H9 (cell line): ENCODE measurements at regions not wholly inside any gene's neighbourhood (a gene's known extent, or its start where the extent isn't known, plus 50 kb on each side); places are given as distances from the start of the nearest gene placed in this dataset. TPM values are rescaled to one million over a fixed set of nuclear protein-coding genes. Genes with fewer than 3 reads are reported as not detected.

Experiments
- DNase-seq: peaks from one replicate; pipeline ENCODE4 v3.0.0-alpha.2; 2017
- H2AFZ ChIP-seq: one replicate; pipeline ENCODE4 v1.6.1; 2013; ENCODE audit warnings: mild to moderate bottlenecking, low read length, control low read depth, moderate library complexity
- H2AK5ac ChIP-seq: 2 replicates; pipeline ENCODE4 v1.6.1; 2013; ENCODE audit warnings: low read length, control low read depth, mixed read lengths; ENCODE audit not compliant: insufficient read length
- H2BK120ac ChIP-seq: one replicate; pipeline ENCODE4 v1.6.1; 2013; ENCODE audit warnings: low read depth, mild to moderate bottlenecking, low read length, control low read depth, inconsistent platforms; ENCODE audit not compliant: poor library complexity, severe bottlenecking
- H2BK12ac ChIP-seq: 2 replicates; pipeline ENCODE4 v1.6.1; 2013; ENCODE audit warnings: low read length, control low read depth, mixed read lengths, low read depth; ENCODE audit not compliant: insufficient read length
- H2BK15ac ChIP-seq: 2 replicates; pipeline ENCODE4 v1.6.1; 2013; ENCODE audit warnings: low read depth, low read length, control low read depth
- H2BK20ac ChIP-seq: one replicate; pipeline ENCODE4 v1.6.1; 2013; ENCODE audit warnings: low read depth, mild to moderate bottlenecking, low read length, control low read depth, inconsistent platforms; ENCODE audit not compliant: poor library complexity, severe bottlenecking
- H2BK5ac ChIP-seq: 2 replicates; pipeline ENCODE4 v1.6.1; 2013; ENCODE audit warnings: low read length, control low read depth, mixed read lengths; ENCODE audit not compliant: insufficient read length
- H3K14ac ChIP-seq: 2 replicates; pipeline ENCODE4 v1.6.1; 2013; ENCODE audit warnings: low read length, control low read depth; ENCODE audit not compliant: insufficient read depth
- H3K18ac ChIP-seq: 2 replicates; pipeline ENCODE4 v1.6.1; 2013; ENCODE audit warnings: low read depth, mild to moderate bottlenecking, mixed read lengths, low read length, control low read depth; ENCODE audit not compliant: insufficient read length
- H3K23ac ChIP-seq: 2 replicates; pipeline ENCODE4 v1.6.1; 2013; ENCODE audit warnings: low read length, control low read depth, mixed read lengths, low read depth; ENCODE audit not compliant: insufficient read length
- H3K23me2 ChIP-seq: 2 replicates; pipeline ENCODE4 v1.6.1; 2013; ENCODE audit warnings: low read depth, mild to moderate bottlenecking, mixed read lengths, low read length, control low read depth; ENCODE audit not compliant: insufficient read length, poor library complexity, severe bottlenecking
- H3K27ac ChIP-seq: 2 replicates; pipeline ENCODE4 v1.5.1; 2013; ENCODE audit warnings: low read length, control low read depth, mixed read lengths, low read depth; ENCODE audit not compliant: insufficient read length
- H3K27me3 ChIP-seq: 2 replicates; pipeline ENCODE4 v1.6.1; 2013; ENCODE audit warnings: low read length, control low read depth, inconsistent platforms; ENCODE audit not compliant: insufficient read depth
- H3K4ac ChIP-seq: 2 replicates; pipeline ENCODE4 v1.6.1; 2013; ENCODE audit warnings: low read depth, mild to moderate bottlenecking, control low read depth, inconsistent platforms, low read length, moderate library complexity
- H3K4me1 ChIP-seq: 2 replicates; pipeline ENCODE4 v1.6.1; 2013; ENCODE audit warnings: low read length, control low read depth, inconsistent platforms; ENCODE audit not compliant: insufficient read depth
- H3K4me2 ChIP-seq: 2 replicates; pipeline ENCODE4 v1.6.1; 2013; ENCODE audit warnings: low read length, control low read depth, mixed read lengths; ENCODE audit not compliant: insufficient read length, insufficient read depth
- H3K56ac ChIP-seq: 2 replicates; pipeline ENCODE4 v1.6.1; 2013; ENCODE audit warnings: low read depth, mild to moderate bottlenecking, mixed read lengths, low read length, control low read depth; ENCODE audit not compliant: insufficient read length
- H3K79me1 ChIP-seq: 2 replicates; pipeline ENCODE4 v1.6.1; 2013; ENCODE audit warnings: low read depth, mild to moderate bottlenecking, moderate library complexity, low read length, control low read depth, inconsistent platforms; ENCODE audit not compliant: insufficient read depth, poor library complexity, severe bottlenecking
- H3K79me2 ChIP-seq: 2 replicates; pipeline ENCODE4 v1.6.1; 2013; ENCODE audit warnings: low read length, control low read depth, inconsistent platforms; ENCODE audit not compliant: insufficient read depth
- H3K9ac ChIP-seq: 2 replicates; pipeline ENCODE4 v1.6.1; 2013; ENCODE audit warnings: low read length, control low read depth, mixed read lengths; ENCODE audit not compliant: insufficient read length; ENCODE audit errors: extremely low read depth
- H3K9me3 ChIP-seq: one replicate; pipeline ENCODE4 v1.6.1; 2013; ENCODE audit warnings: low read depth, low read length, inconsistent platforms; ENCODE audit not compliant: control insufficient read depth
- H3T11ph ChIP-seq: one replicate; pipeline ENCODE4 v1.6.1; 2013; ENCODE audit warnings: mild to moderate bottlenecking, low read length, control low read depth, inconsistent platforms
- H4K20me1 ChIP-seq: one replicate; pipeline ENCODE4 v1.6.1; 2013; ENCODE audit not compliant: control insufficient read depth, insufficient read length, insufficient read depth
- H4K5ac ChIP-seq: 2 replicates; pipeline ENCODE4 v1.6.1; 2013; ENCODE audit warnings: low read depth, mild to moderate bottlenecking, mixed read lengths, low read length, control low read depth; ENCODE audit not compliant: insufficient read length
- H4K8ac ChIP-seq: replicated peaks from 2 replicates; pipeline ENCODE4 v1.6.1; 2013; ENCODE audit warnings: low read length, control low read depth, mixed read lengths, low read depth; ENCODE audit not compliant: insufficient read length
- H4K91ac ChIP-seq: 2 replicates; pipeline ENCODE4 v1.6.1; 2013; ENCODE audit warnings: low read depth, mild to moderate bottlenecking, moderate library complexity, mixed read lengths, low read length, control low read depth; ENCODE audit not compliant: insufficient read length
- H3K27ac Mint-ChIP-seq, 3 experiments: 2 replicates in 2 of 3; 3 replicates in 1 of 3; pipeline ENCODE4 v1.8.0; 2020 to 2021; ENCODE audit warnings: mixed read lengths in 3 of 3, mild to moderate bottlenecking in 1 of 3, moderate library complexity in 1 of 3
- H3K27me3 Mint-ChIP-seq: 2 replicates; pipeline ENCODE4 v1.8.0; 2021; ENCODE audit warnings: low read depth, mild to moderate bottlenecking, moderate library complexity, mixed read lengths
- H3K36me3 Mint-ChIP-seq, 3 experiments: 2 replicates in 2 of 3; 3 replicates in 1 of 3; pipeline ENCODE4 v1.8.0; 2020 to 2021; ENCODE audit warnings: low read depth in 3 of 3, mixed read lengths in 3 of 3; ENCODE audit not compliant: insufficient read depth in 1 of 3
- H3K4me1 Mint-ChIP-seq, 2 experiments: 2 replicates each; pipeline ENCODE4 v1.8.0; 2020; ENCODE audit warnings: mixed read lengths in 2 of 2
- H3K4me3 Mint-ChIP-seq, 2 experiments: 2 replicates in 1 of 2; 3 replicates in 1 of 2; pipeline ENCODE4 v1.8.0; 2020 to 2021; ENCODE audit warnings: mild to moderate bottlenecking in 2 of 2, mixed read lengths in 2 of 2, moderate library complexity in 1 of 2
- H3K9me3 Mint-ChIP-seq, 2 experiments: 2 replicates in 1 of 2; 3 replicates in 1 of 2; pipeline ENCODE4 v1.8.0; 2020; ENCODE audit warnings: mild to moderate bottlenecking in 2 of 2, mixed read lengths in 2 of 2, moderate library complexity in 1 of 2
- CTCF ChIP-seq: fragments of 200-600 bp; sonication (generic); conservative IDR thresholded peaks from 3 replicates; pipeline ENCODE4 v1.8.0; 2021; ENCODE audit warnings: antibody characterized with exemption, mild to moderate bottlenecking
- WGBS: extraction: QIAGEN DNeasy Blood & Tissue Kit; methylation state at CpG from one replicate; pipeline ENCODE4 v1.1.7; 2013; ENCODE audit warnings: missing lambda C conversion rate, low lambda C conversion rate, mixed read lengths; ENCODE audit not compliant: insufficient read length; ENCODE audit errors: extremely low coverage; 5-methylcytosine and 5-hydroxymethylcytosine counted together
- microRNA-seq: library from miRNA; unstranded; fragments of <30 nt; microRNA quantifications from one replicate; pipeline ENCODE4, GENCODE V29; 2020; ENCODE audit warnings: borderline microRNAs expressed

GRCh38 chr9:90559075-90560073, 83.2 kb downstream of the DIRAS2 start:
- Mint-ChIP-seq H3K9me3 (no peaks in the 10 kb centered on the region), H3K4me3 (no peak overlapping the region; a peak in 1 of 5 replicates), H3K4me1 (no peaks in the 10 kb centered on the region), H3K27ac (no peak overlapping the region; a peak in 1 of 7 replicates), H3K36me3 (no peaks in the 10 kb centered on the region), H3K27me3 (no peaks in the 10 kb centered on the region)
- Histone ChIP-seq H2AFZ (no peak overlapping the region), H3K56ac (no peak overlapping the region), H3K23ac (no peak overlapping the region), H3K9me3 (no peaks in the 10 kb centered on the region), H3K18ac (no peak overlapping the region), H3K79me1 (no peaks in the 10 kb centered on the region), H3K4ac (no peak overlapping the region), H4K8ac (no peak overlapping the region), H2BK20ac (no peak overlapping the region), H2AK5ac (no peak overlapping the region), H2BK120ac (no peak overlapping the region), H3T11ph (no peak overlapping the region), H4K5ac (no peak overlapping the region), H3K14ac (no peak overlapping the region), H2BK12ac (no peak overlapping the region), H3K4me2 (no peak overlapping the region), H4K91ac (no peak overlapping the region), H4K20me1 (no peaks in the 10 kb centered on the region), H2BK15ac (no peak overlapping the region), H3K79me2 (no peaks in the 10 kb centered on the region), H3K4me1 (no peaks in the 10 kb centered on the region), H2BK5ac (no peak overlapping the region), H3K27me3 (no peaks in the 10 kb centered on the region), H3K23me2 (no peaks in the 10 kb centered on the region), H3K9ac (no peak overlapping the region), H3K27ac (no peak overlapping the region)
- DNase-seq = no peak
- TF ChIP-seq CTCF = no peak
- no CpG with 5 or more reads among the region's 9 CpGs for WGBS

Small RNAs in the stretch of these regions (microRNA-seq; reads per million reads assigned to microRNA genes)
- not detected for gene MIR4290
